GM21367 (cell line): ENCODE measurements at regions not wholly inside any gene's neighbourhood (a gene's known extent, or its start where the extent isn't known, plus 50 kb on each side); places are given as distances from the start of the nearest gene placed in this dataset.

Source experiments
- ATAC-seq: cut with Tn5 transposase; IDR thresholded peaks from one replicate; pipeline ENCODE4 v1.9.1; 2021; ENCODE audit not compliant: unreplicated experiment

DNA sequence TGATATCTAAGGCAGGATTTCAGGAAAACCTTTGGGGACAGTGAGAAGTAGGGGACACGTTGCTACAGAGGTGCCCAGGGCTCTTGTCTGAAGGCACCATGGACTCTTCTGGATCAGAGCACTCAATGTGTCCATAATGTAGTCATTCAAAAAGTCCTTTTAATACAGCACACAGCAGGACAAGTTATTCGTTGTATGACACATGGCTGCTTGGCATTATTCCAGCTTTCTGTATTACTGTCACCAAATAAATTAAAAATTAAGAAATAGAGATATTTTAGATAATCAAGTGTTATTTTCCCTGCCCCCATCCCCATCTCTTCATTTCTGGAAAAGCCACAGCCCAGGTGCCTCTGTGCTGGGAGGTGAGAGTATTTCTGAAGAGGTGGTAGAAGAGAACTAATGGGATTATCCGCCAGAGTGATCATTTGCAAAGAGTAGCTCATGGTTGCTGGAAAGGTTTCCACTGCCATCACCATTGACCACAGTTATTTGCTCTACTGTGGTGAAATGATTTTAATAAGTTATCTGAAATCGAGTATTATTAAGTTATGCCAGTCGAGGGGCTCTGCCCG lies 83.0 kb downstream of the CXCL12 start:
- no peak for ATAC-seq

DNA sequence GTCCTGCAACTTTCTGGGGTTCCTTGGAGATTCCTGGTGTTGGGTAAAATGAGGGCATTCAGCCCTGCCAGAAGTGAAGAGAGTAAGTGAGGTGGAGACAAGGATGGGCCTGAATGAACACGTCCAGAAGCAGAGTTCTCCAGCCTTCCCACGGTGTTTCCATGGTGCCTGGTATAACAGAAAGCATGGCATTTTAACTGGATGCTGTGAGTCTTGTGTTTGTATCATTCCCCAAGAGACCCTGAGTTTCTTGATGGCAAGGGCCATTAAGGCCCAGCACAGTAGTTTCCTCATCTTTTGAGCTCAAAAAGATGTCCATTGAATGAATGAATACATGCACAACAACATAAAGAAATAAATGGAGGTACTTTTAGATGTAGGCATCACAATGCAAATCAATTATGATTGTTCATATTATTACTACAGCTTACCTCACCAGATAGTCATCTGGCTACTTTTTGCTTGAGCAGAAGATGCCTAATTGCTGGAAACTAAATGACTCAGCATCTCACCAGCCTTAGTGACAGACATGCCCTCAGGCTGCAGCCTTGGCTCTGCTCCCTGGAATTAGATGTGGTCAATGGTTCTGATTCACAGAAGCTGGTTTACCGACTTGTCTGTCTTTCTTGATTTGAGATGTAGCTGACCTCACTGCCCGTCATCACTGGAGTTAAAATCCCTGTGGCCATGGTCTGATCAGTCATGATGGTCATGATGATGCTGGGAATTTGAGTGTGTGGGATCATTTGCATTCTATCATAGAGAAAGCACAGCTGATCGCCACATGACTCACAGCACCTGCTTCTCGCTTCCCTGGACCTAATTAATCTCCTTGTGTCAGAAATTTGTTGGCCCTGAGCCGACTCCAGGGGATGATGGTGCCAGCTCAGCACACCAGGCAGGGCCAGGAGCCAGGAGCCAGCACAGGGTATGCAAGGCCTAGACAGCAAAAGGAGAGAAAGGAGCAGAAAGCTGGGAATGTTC lies 83.9 kb downstream of the CXCL12 start:
- ATAC-seq, result no peak

DNA sequence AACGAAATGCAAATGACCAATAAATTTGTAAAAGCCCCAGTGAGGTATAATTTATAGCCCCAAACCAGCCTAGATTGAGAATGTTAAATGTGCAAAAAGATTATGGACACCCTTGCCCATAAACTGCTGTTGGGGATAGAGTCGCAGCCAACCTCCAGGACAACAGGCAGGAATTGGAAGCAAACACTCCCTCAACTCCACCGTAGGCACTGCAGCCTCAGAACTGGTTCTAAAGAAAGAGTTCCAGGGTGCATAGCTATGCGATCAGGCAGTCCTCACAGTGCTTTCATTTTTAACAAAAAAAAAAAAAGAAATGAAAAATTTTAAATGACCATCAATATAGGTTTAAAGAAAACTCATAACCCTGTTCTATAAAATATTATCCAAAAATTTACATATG lies 86.2 kb downstream of the CXCL12 start:
- ATAC-seq, result no peak

GRCh38 chr10:44297963-44298362 lies 86.9 kb downstream of the CXCL12 start:
- no peak for ATAC-seq

GRCh38 chr10:44295644-44296241 lies 89.2 kb downstream of the CXCL12 start:
- no peak for ATAC-seq

- no peak for ATAC-seq
These were observed 90.0 kb downstream of the CXCL12 start for GRCh38 chr10:44294726-44295412.

GRCh38 chr10:44293842-44294241 lies 91.1 kb downstream of the CXCL12 start:
- no peak for ATAC-seq

- ATAC-seq, result no peak
These were observed 91.6 kb downstream of the CXCL12 start for GRCh38 chr10:44293306-44293778.

- no peak for ATAC-seq
These were observed 92.4 kb downstream of the CXCL12 start for GRCh38 chr10:44292390-44293002.

DNA sequence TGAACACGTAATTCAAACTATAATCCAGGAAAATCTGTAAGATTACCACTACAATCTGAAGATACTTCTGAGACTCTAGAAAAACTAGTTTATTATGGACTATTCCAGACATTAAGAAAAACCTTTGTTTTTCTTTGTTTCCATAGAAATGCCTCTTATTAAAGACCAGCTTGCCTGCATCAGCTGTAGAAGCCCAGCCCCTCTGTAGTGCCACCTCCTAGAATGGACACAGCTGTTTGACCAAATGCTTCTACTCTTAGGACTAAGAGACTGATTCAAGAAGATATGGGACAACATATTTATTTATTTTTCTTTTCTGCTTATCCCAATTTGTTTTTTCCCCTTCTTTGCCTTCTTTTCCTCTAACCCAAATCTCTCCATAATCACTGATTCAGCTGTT lies 93.8 kb downstream of the CXCL12 start:
- no peak for ATAC-seq

DNA sequence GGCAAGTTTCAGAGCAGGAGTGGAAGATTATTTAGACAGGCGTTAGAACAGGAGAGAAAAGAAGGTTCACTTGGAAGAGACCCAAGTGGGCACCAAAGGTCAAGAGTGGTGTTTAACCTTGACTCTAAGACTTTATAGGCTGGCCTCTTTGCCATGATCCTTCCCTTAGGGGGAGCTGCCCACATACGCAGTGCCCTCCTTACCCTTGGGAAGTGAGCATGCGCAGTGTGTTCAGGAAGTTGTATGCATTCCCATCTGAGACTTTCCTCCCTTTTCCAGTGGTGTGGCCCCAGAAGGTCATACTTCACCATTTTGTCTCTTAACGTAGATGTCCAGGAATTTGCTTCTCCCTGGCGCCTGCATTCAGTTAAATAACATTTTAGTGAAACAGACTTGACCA lies 95.8 kb downstream of the CXCL12 start:
- no peak for ATAC-seq

- no peak for ATAC-seq
These were observed 97.5 kb downstream of the CXCL12 start for GRCh38 chr10:44287408-44287807.

DNA sequence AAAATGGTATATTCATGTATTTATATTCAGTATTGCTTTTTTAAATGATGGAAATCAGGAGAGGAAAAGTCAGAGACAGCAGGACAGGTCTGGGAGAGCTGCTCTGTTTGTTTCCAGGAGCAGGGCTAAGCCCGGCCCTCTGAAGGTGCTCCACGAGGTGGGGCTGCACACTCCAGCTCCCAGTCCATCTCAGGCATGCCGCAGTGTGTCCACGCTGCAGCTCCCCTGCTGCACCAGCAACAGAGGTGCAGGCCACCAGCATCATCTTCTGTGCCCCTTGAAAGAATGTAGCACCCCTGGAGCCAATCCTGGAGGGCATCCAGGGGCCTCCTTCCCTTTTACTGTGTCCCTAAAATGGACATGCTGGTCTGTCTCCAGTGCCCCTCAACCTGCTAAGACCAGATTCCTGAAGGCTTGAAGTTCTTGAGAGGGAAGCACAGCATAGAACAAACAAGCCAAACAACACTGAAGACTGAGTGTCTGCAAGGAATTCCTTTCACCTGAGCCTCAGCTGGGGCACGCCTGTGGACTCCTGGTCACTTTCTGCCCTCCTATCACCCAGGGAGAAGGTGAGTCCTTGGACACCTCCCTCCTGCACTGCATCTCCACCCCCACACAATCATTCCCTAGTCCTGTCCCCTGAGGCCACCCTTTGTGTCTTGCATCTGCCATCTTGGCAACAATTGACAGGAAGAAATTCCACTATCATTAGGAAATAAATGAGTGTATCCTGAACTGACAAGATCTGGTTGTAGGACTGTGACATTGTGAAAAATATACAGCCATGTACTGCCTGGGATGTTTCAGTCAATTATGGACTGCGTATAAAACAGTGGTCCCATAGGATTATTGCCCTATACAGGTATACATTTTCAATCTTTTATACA lies 100.5 kb downstream of the CXCL12 start:
- no peak for ATAC-seq

GRCh38 chr10:44282626-44283300 lies 102.1 kb downstream of the CXCL12 start:
- no peak for ATAC-seq

- ATAC-seq, result no peak
These were observed 103.2 kb downstream of the CXCL12 start for GRCh38 chr10:44281662-44282061.

GRCh38 chr10:44281089-44281613 lies 103.7 kb downstream of the CXCL12 start:
- no peak for ATAC-seq

GRCh38 chr10:44280226-44281014 lies 104.5 kb downstream of the CXCL12 start:
- ATAC-seq, result no peak

DNA sequence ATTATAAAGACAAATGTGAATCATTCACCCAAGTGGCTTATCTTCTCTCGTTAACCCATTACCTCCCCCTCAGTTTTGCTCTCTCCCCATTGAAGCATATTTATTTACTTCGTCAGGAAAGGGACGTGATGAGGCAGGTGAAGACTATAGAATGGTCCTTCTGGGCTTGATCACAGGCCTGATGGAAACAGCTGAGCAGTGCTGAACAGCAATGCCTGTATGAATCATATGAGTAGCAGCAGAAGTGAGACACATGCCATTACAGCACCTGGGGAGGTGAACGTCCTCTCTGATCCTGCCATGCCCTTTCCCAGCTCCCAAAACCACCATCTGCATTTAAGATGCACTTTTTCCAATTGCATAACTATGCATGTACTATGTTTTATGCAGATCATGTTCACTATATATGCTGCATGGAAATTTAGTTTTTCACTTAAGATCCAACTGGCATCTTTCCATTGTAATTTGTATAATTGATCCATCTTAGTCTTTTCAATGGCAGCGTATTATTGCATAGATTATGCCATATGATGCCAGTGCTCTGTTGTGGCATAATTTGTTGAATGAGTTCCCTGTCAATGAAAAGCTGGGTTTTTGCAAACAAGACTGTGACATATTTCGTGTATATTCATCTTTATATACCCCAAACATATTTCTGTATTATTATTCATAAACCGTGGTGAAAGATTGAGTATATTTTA lies 105.3 kb downstream of the CXCL12 start:
- ATAC-seq, result no peak
